ENCODE measurements at regions not wholly inside any gene's neighbourhood (a gene's known extent, or its start where the extent isn't known, plus 50 kb on each side); places are given as distances from the start of the nearest gene placed in this dataset.
A peak's percentile ranks its signal among the peaks of the same experiment; 100 is the strongest.

- TF ChIP-seq, protein P1, sequence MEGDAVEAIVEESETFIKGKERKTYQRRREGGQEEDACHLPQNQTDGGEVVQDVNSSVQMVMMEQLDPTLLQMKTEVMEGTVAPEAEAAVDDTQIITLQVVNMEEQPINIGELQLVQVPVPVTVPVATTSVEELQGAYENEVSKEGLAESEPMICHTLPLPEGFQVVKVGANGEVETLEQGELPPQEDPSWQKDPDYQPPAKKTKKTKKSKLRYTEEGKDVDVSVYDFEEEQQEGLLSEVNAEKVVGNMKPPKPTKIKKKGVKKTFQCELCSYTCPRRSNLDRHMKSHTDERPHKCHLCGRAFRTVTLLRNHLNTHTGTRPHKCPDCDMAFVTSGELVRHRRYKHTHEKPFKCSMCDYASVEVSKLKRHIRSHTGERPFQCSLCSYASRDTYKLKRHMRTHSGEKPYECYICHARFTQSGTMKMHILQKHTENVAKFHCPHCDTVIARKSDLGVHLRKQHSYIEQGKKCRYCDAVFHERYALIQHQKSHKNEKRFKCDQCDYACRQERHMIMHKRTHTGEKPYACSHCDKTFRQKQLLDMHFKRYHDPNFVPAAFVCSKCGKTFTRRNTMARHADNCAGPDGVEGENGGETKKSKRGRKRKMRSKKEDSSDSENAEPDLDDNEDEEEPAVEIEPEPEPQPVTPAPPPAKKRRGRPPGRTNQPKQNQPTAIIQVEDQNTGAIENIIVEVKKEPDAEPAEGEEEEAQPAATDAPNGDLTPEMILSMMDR (IDR thresholded peaks at IDR 0.05; ENCODE audit: insufficient read depth, low read depth, low read length, missing control alignments) = no peak
- DNase-seq (ENCODE audit: low read depth) = no peak
- H3K4me3 ChIP-seq (ENCODE audit: low read depth, low read length) = no peak overlapping the region
Observed at GRCh38 chr1:106972074-106972473, 84.4 kb upstream of the PRMT6 start.

GRCh38 chr1:106975944-106976343, 80.5 kb upstream of the PRMT6 start:
- H3K4me3 ChIP-seq (ENCODE audit: low read depth, low read length) = no peak overlapping the region
- TF ChIP-seq, protein P1 (IDR thresholded peaks at IDR 0.05; ENCODE audit: insufficient read depth, low read depth, low read length, missing control alignments) = peak; percentile 10
- peak; percentile 7 for DNase-seq (ENCODE audit: low read depth)

DNA sequence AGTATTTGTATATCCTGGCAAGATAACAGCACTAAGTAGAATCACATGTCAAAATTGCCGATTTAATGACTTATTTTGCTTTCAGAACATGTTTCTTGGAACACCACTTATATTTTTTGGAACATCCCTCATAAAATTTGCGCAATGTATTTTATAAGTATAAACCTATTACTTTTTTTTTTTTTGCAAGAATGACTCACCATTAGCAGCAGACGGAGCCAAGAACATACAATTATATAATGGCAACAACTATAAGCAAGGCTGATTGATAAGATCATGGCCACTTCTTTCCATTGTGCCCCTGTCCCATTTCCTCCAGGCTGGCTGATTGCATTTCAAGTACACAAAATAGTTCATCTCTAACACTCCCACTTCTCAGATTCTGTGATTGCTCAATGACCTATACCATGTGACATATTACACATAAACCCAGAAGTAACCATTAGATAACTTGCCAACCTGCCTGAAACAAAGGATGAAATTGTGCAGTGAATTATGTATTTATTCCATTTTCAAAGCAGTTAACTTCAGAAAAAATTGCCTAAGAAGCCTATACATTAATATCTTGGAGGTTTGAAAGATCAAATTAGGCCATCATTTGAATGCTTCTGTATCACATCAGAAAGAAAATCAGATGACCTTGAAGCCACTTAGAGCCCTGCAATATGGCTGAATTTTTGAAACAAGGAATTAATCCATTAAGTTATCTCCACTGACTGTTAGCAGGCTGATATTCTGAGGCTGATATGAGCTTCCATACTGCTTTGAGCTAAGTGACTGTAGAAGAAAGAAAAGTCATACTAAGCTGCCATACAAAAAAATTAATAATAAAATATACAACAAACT, 77.8 kb upstream of the PRMT6 start:
- no peak for DNase-seq (ENCODE audit: low read depth)
- TF ChIP-seq, protein P1 (IDR thresholded peaks at IDR 0.05; ENCODE audit: insufficient read depth, low read depth, low read length, missing control alignments) = no peak
- H3K4me3 ChIP-seq (ENCODE audit: low read depth, low read length) = no peak overlapping the region

GRCh38 chr1:106979371-106979770, 77.1 kb upstream of the PRMT6 start:
- no peak for DNase-seq (ENCODE audit: low read depth)
- TF ChIP-seq, protein P1 (IDR thresholded peaks at IDR 0.05; ENCODE audit: insufficient read depth, low read depth, low read length, missing control alignments) = no peak
- no peak overlapping the region for H3K4me3 ChIP-seq (ENCODE audit: low read depth, low read length)

DNA sequence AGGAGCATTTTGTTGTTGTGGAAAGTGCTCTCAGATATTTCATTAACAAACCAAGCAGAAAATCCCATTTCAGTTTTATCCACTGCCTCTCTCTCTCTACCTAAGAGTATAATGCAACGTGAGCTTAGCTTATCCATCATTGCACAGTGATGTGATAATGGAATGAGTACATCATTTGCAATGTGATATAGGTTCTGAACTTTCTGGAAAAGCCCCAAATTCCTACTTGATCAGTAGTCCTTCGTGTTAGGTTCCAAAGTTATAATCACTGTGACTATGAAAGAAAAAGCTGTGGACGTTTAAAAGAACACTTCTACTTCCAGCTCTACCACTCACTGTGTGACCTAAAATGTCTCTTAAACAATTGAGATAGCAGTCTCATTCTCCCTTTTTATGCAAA, 76.4 kb upstream of the PRMT6 start:
- H3K4me3 ChIP-seq (ENCODE audit: low read depth, low read length) = no peak overlapping the region
- TF ChIP-seq, protein P1 (IDR thresholded peaks at IDR 0.05; ENCODE audit: insufficient read depth, low read depth, low read length, missing control alignments) = no peak
- DNase-seq (ENCODE audit: low read depth) = no peak

- no peak overlapping the region for H3K4me3 ChIP-seq (ENCODE audit: low read depth, low read length)
- TF ChIP-seq, protein P1 (IDR thresholded peaks at IDR 0.05; ENCODE audit: insufficient read depth, low read depth, low read length, missing control alignments) = no peak
- no peak for DNase-seq (ENCODE audit: low read depth)
Observed at GRCh38 chr1:106984801-106985200, 71.7 kb upstream of the PRMT6 start.

DNA sequence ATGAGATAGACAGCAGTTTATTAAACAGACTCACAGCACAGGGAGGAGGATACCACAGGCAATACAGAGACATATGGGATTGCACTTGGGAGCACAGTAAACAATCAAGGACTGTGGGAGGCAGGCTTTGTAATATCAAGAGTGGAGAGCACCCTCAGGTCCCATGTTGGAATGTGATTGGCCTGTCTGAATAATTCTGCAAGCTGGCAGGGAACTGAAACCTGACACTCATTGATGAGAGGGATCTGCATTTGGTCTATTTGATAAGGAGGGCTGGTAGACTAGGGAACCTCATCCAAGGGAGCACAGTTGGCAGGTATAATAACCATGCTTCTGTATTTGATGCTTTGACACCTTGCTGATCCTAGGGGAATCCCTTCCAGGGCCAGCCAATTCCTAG, 69.9 kb upstream of the PRMT6 start:
- no peak for DNase-seq (ENCODE audit: low read depth)

More for the DNA sequence above, 69.9 kb upstream of the PRMT6 start:
- TF ChIP-seq, protein P1 (IDR thresholded peaks at IDR 0.05; ENCODE audit: insufficient read depth, low read depth, low read length, missing control alignments) = no peak
- no peak overlapping the region for H3K4me3 ChIP-seq (ENCODE audit: low read depth, low read length)

All from GM12865 (cell line).